ENCODE measurements at regions not wholly inside any gene's neighbourhood (a gene's known extent, or its start where the extent isn't known, plus 50 kb on each side); places are given as distances from the start of the nearest gene placed in this dataset.

DNA sequence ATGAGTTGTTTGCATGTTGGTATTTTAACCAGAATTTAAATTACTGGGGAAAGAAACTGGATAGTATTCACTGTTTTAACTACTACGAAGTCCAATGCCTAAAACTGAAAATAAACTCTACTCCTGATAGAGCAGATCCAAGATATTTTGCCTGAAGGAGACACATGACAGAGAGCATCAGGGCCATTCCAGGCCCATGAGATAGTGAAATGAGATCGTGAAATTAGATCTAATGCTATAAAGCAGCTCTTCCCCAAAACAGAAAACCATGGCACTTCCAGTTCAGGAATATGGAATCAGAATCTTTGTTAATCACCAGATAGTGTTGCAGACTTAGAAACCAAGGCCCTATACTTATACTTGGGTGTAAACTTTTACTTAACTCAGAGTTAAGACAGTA, 124.3 kb upstream of the CACNA2D1 start:
- no peaks in the 10 kb centered on the region for H3K9me3 ChIP-seq (ENCODE audit: insufficient read depth, low read depth)
- no TSS peak for BruUV-seq (replicated peaks)
- POLR2A ChIA-PET (ENCODE audit: unreplicated experiment), result no interaction called here

DNA sequence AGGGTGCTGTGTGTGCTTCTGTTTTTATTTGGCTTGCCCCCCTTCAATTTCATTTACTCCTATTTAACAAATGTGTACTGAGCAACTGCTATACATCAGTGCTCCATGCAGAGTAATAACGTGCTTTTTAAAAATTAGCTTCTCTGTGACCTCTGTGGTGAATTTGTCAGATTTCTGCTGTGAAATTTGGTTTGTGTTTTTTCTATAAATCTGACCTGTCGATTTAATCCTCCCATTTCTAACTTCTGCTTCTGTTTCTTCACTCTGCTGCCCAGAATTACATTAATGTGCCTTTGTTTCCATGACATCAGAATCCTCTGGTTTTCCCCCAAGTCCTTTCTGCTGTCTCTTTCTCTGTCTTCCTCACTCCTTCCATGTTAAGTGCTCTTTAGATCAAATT, 123.8 kb upstream of the CACNA2D1 start:
- no peaks in the 10 kb centered on the region for H3K27me3 ChIP-seq (ENCODE audit: insufficient read depth, low read depth)
- H3K4me1 ChIP-seq (replicated peaks; ENCODE audit: insufficient read depth), result 0 out of 2 replicates have a peak, but pooled peaks cover 8% of the 10 kb centered on the region
- H3K27ac ChIP-seq, result no peak overlapping the region
- no peaks in the 10 kb centered on the region for H3K79me2 ChIP-seq (ENCODE audit: low read depth)
- POLR2A ChIA-PET (ENCODE audit: unreplicated experiment), result no interaction called here
- TF ChIP-seq EZH2 (IDR thresholded peaks at IDR 0.05; ENCODE audit: low read depth), result no peak
- TF ChIP-seq, protein P1, sequence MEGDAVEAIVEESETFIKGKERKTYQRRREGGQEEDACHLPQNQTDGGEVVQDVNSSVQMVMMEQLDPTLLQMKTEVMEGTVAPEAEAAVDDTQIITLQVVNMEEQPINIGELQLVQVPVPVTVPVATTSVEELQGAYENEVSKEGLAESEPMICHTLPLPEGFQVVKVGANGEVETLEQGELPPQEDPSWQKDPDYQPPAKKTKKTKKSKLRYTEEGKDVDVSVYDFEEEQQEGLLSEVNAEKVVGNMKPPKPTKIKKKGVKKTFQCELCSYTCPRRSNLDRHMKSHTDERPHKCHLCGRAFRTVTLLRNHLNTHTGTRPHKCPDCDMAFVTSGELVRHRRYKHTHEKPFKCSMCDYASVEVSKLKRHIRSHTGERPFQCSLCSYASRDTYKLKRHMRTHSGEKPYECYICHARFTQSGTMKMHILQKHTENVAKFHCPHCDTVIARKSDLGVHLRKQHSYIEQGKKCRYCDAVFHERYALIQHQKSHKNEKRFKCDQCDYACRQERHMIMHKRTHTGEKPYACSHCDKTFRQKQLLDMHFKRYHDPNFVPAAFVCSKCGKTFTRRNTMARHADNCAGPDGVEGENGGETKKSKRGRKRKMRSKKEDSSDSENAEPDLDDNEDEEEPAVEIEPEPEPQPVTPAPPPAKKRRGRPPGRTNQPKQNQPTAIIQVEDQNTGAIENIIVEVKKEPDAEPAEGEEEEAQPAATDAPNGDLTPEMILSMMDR (conservative IDR thresholded peaks at IDR 0.05), result no peak
- H3K4me3 ChIP-seq, result no peak overlapping the region
- no peak overlapping the region for H3K4me2 ChIP-seq
- BruUV-seq (replicated peaks), result no TSS peak
- no peaks in the 10 kb centered on the region for H3K9me2 ChIP-seq (ENCODE audit: insufficient read depth)
- intact Hi-C loops (cut with micrococcal nuclease; ENCODE audit: unreplicated experiment), result no loop called here
- H4K20me1 ChIP-seq (ENCODE audit: insufficient read depth), result no peaks in the 10 kb centered on the region
- 0 out of 2 replicates have a peak, but pooled peaks cover 4% of the 10 kb centered on the region for H3F3A ChIP-seq (ENCODE audit: insufficient read depth, low read depth)
- H3K36me3 ChIP-seq (ENCODE audit: low read depth), result no peaks in the 10 kb centered on the region
- DNase-seq, result no peak
- no peaks in the 10 kb centered on the region for H3K9me3 ChIP-seq (ENCODE audit: insufficient read depth, low read depth)
- H2AFZ ChIP-seq, result peak overlapping the region; percentile 35; the same call in 1 of the 2 replicates
- CTCF ChIA-PET, result interaction anchor here (0.6 kb wide), 1 partner anchor 175 kb away, joined by 3 read pairs; no protein-coding TSS in a partner anchor

More for the DNA sequence above, 124.3 kb upstream of the CACNA2D1 start:
- TF ChIP-seq, protein P1 (conservative IDR thresholded peaks at IDR 0.05), result no peak
- TF ChIP-seq EZH2 (IDR thresholded peaks at IDR 0.05; ENCODE audit: low read depth), result no peak
- H2AFZ ChIP-seq, result peak overlapping the region; percentile 35; the same call in 1 of the 2 replicates
- H3K4me3 ChIP-seq, result no peak overlapping the region
- H3K4me2 ChIP-seq, result no peak overlapping the region
- no peaks in the 10 kb centered on the region for H3K36me3 ChIP-seq (ENCODE audit: low read depth)
- intact Hi-C loops (cut with micrococcal nuclease; ENCODE audit: unreplicated experiment), result no loop called here
- H3K4me1 ChIP-seq (replicated peaks; ENCODE audit: insufficient read depth), result 0 out of 2 replicates have a peak, but pooled peaks cover 7% of the 10 kb centered on the region
- CTCF ChIA-PET, result no interaction called here
- no peak overlapping the region for H3K27ac ChIP-seq
- H3K9me2 ChIP-seq (ENCODE audit: insufficient read depth), result no peaks in the 10 kb centered on the region
- H4K20me1 ChIP-seq (ENCODE audit: insufficient read depth), result no peaks in the 10 kb centered on the region
- no peaks in the 10 kb centered on the region for H3K27me3 ChIP-seq (ENCODE audit: insufficient read depth, low read depth)
- no peaks in the 10 kb centered on the region for H3F3A ChIP-seq (ENCODE audit: insufficient read depth, low read depth)
- H3K79me2 ChIP-seq (ENCODE audit: low read depth), result no peaks in the 10 kb centered on the region
- no peak for DNase-seq

DNA sequence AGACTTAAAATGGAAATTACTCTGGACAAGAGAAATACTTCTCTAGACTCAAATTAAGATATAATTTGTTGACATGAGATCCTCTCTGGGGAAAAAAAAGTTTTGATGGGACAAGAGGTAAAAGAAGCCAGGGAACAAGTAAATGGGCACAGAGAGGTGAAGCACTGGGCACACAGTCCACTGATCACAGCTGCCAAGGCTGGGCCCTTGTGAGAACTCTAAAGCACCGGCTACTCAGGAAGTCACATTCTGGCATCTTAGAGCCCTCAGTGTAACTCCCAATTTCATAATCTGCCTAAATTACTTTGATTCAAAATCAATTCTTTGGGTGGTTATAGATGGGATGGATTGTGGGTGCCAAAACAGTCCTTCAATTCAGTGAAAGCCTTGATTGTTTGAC, 123.2 kb upstream of the CACNA2D1 start:
- no peaks in the 10 kb centered on the region for H3K79me2 ChIP-seq (ENCODE audit: low read depth)
- DNase-seq, result no peak
- no peaks in the 10 kb centered on the region for H4K20me1 ChIP-seq (ENCODE audit: insufficient read depth)
- ChIA-PET POLR2A (ENCODE audit: unreplicated experiment) (no interaction called here), CTCF (no interaction called here)
- 0 out of 2 replicates have a peak, but pooled peaks cover 8% of the 10 kb centered on the region for H3K4me1 ChIP-seq (replicated peaks; ENCODE audit: insufficient read depth)
- no peaks in the 10 kb centered on the region for H3K9me3 ChIP-seq (ENCODE audit: insufficient read depth, low read depth)
- no peak overlapping the region for H2AFZ ChIP-seq
- H3K27me3 ChIP-seq (ENCODE audit: insufficient read depth, low read depth), result no peaks in the 10 kb centered on the region
- no peak overlapping the region for H3K27ac ChIP-seq
- 0 out of 2 replicates have a peak, but pooled peaks cover 7% of the 10 kb centered on the region for H3F3A ChIP-seq (ENCODE audit: insufficient read depth, low read depth)
- no peak for TF ChIP-seq EZH2 (IDR thresholded peaks at IDR 0.05; ENCODE audit: low read depth)
- H3K36me3 ChIP-seq (ENCODE audit: low read depth), result no peaks in the 10 kb centered on the region
- intact Hi-C loops (cut with micrococcal nuclease; ENCODE audit: unreplicated experiment), result no loop called here
- BruUV-seq (replicated peaks), result no TSS peak
- no peaks in the 10 kb centered on the region for H3K9me2 ChIP-seq (ENCODE audit: insufficient read depth)
- H3K4me3 ChIP-seq, result no peak overlapping the region
- H3K4me2 ChIP-seq, result no peak overlapping the region

Measured in PC-9 (cell line).